Inflammatory macrophage treated with lipopolysaccharide for 1 hour (primary cell): ENCODE measurements at regions not wholly inside any gene's neighbourhood (a gene's known extent, or its start where the extent isn't known, plus 50 kb on each side); places are given as distances from the start of the nearest gene placed in this dataset.
"Not testable (repeated sequence)": the region's sequence is repeated elsewhere in the genome, so short reads cannot be mapped to it uniquely, and the experiment has no call there.

Experiments used
- DNase-seq, 2 donors: peaks; one replicate each; pipeline ENCODE4 v3.0.0-alpha.2; 2020 to 2022

- DNase-seq = no peak
Measured at GRCh38 chr3:20604659-20605058, 418.7 kb upstream of the SGO1 start.

GRCh38 chr3:20589275-20589674, 403.3 kb upstream of the SGO1 start:
- DNase-seq = no peak

- DNase-seq = no peak
Measured at GRCh38 chr3:20588781-20589180, 402.8 kb upstream of the SGO1 start.

- DNase-seq = no peak
Measured at GRCh38 chr3:20583648-20584047, 397.6 kb upstream of the SGO1 start.

GRCh38 chr3:20576228-20576627, 390.2 kb upstream of the SGO1 start:
- DNase-seq = no peak

GRCh38 chr3:20575146-20575545, 389.1 kb upstream of the SGO1 start:
- DNase-seq = no peak

GRCh38 chr3:20574746-20575145, 388.7 kb upstream of the SGO1 start:
- no peak for DNase-seq

GRCh38 chr3:20573175-20573574, 387.2 kb upstream of the SGO1 start:
- no peak for DNase-seq

- DNase-seq = no peak
Measured at GRCh38 chr3:20572473-20572872, 386.5 kb upstream of the SGO1 start.

- no peak for DNase-seq
Measured at GRCh38 chr3:20569310-20569709, 383.3 kb upstream of the SGO1 start.

- no peak for DNase-seq
Measured at GRCh38 chr3:20564966-20565365, 379.0 kb upstream of the SGO1 start.

GRCh38 chr3:20563985-20564384, 378.0 kb upstream of the SGO1 start:
- DNase-seq = no peak

GRCh38 chr3:20563251-20563650, 377.2 kb upstream of the SGO1 start:
- DNase-seq = no peak

- DNase-seq = no peak
Measured at GRCh38 chr3:20561166-20561565, 375.2 kb upstream of the SGO1 start.

GRCh38 chr3:20560446-20560845, 374.4 kb upstream of the SGO1 start:
- DNase-seq = not testable (repeated sequence)

GRCh38 chr3:20558161-20558560, 372.2 kb upstream of the SGO1 start:
- no peak for DNase-seq

- DNase-seq = no peak
Measured at GRCh38 chr3:20556661-20557060, 370.7 kb upstream of the SGO1 start.

- DNase-seq = no peak
Measured at GRCh38 chr3:20552605-20553275, 366.7 kb upstream of the SGO1 start.

GRCh38 chr3:20547361-20548269, 361.6 kb upstream of the SGO1 start:
- DNase-seq = not testable (repeated sequence)

- DNase-seq = no peak
Measured at GRCh38 chr3:20546636-20547035, 360.6 kb upstream of the SGO1 start.

GRCh38 chr3:20543535-20544226, 357.7 kb upstream of the SGO1 start:
- DNase-seq = no peak

- DNase-seq = no peak
Measured at GRCh38 chr3:20540066-20540465, 354.1 kb upstream of the SGO1 start.

- DNase-seq = no peak
Measured at GRCh38 chr3:20539666-20540065, 353.7 kb upstream of the SGO1 start.

- no peak for DNase-seq
Measured at GRCh38 chr3:20537234-20537633, 351.2 kb upstream of the SGO1 start.
